Adrenal gland (tissue), 5 donors: ENCODE measurements at regions not wholly inside any gene's neighbourhood (a gene's known extent, or its start where the extent isn't known, plus 50 kb on each side); places are given as distances from the start of the nearest gene placed in this dataset.

Experiments used
- POLR2A ChIP-seq, 2 donors: fragments of 450-650 bp; IDR thresholded peaks; one replicate each; pipeline ENCODE4 v1.6.1; 2017; ENCODE audit warnings: antibody characterized with exemption in 2 of 2, mild to moderate bottlenecking in 2 of 2, moderate library complexity in 1 of 2
- TF ChIP-seq, protein P1 (sequence below), 6 experiments: fragments of 450-650 bp in 4 of 6; fragments of 200-600 bp in 2 of 6; sonication (generic) in 1 of 6; IDR thresholded peaks; 1 replicate in 5 of 6; 2 replicates in 1 of 6; pipeline versions ENCODE4 v1.5.1 to v1.8.0; 2016 to 2021; ENCODE audit warnings: antibody characterized with exemption in 6 of 6, mild to moderate bottlenecking in 2 of 6, moderate library complexity in 1 of 6
- donor health status: DM: no; HTN: no; CAD: no.

DNA sequence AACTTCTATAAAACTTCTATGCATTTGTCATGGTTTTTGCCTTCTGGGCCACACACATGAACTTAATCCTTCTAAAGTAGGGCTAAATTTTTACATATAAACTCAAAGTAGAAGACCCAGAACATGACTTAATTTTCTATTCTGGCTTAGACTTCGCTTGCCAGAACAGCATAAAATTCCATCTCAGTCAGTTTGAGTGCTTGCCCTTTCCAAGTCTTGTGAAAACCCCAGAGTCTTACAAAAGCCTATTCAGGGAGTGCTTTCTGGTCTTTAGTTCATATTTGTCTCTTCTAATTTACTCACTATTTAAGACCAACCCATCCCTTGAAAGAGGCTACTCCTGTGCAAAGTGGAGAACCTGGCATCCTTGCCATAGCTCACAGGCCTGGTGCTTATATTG is 201.6 kb upstream of the MEOX2 start:
- no peak for TF ChIP-seq POLR2A (IDR thresholded peaks at IDR 0.05)
- TF ChIP-seq, protein P1, sequence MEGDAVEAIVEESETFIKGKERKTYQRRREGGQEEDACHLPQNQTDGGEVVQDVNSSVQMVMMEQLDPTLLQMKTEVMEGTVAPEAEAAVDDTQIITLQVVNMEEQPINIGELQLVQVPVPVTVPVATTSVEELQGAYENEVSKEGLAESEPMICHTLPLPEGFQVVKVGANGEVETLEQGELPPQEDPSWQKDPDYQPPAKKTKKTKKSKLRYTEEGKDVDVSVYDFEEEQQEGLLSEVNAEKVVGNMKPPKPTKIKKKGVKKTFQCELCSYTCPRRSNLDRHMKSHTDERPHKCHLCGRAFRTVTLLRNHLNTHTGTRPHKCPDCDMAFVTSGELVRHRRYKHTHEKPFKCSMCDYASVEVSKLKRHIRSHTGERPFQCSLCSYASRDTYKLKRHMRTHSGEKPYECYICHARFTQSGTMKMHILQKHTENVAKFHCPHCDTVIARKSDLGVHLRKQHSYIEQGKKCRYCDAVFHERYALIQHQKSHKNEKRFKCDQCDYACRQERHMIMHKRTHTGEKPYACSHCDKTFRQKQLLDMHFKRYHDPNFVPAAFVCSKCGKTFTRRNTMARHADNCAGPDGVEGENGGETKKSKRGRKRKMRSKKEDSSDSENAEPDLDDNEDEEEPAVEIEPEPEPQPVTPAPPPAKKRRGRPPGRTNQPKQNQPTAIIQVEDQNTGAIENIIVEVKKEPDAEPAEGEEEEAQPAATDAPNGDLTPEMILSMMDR (IDR thresholded peaks at IDR 0.05) = no peak
